Tibial nerve (tissue), 4 donors: ENCODE measurements at regions not wholly inside any gene's neighbourhood (a gene's known extent, or its start where the extent isn't known, plus 50 kb on each side); places are given as distances from the start of the nearest gene placed in this dataset.

Experiments used
- EP300 ChIP-seq, 2 donors: sonication (generic); formaldehyde crosslinking; IDR thresholded peaks; one replicate each; pipeline ENCODE4 v1.6.1; 2017; ENCODE audit warnings: antibody characterized with exemption in 2 of 2, mild to moderate bottlenecking in 1 of 2
- POLR2A ChIP-seq, 2 donors: fragments of 450-650 bp; IDR thresholded peaks; one replicate each; pipeline ENCODE4 v1.6.1; 2017; ENCODE audit warnings: antibody characterized with exemption in 2 of 2, mild to moderate bottlenecking in 2 of 2, moderate library complexity in 2 of 2
- TF ChIP-seq, protein P1 (sequence below), 5 experiments: fragments of 200-600 bp in 3 of 5; fragments of 450-650 bp in 2 of 5; sonication (generic) in 3 of 5; IDR thresholded peaks; one replicate each; pipeline ENCODE4 v1.5.1; 2016 to 2019; ENCODE audit warnings: antibody characterized with exemption in 5 of 5, mild to moderate bottlenecking in 3 of 5, moderate library complexity in 2 of 5

DNA sequence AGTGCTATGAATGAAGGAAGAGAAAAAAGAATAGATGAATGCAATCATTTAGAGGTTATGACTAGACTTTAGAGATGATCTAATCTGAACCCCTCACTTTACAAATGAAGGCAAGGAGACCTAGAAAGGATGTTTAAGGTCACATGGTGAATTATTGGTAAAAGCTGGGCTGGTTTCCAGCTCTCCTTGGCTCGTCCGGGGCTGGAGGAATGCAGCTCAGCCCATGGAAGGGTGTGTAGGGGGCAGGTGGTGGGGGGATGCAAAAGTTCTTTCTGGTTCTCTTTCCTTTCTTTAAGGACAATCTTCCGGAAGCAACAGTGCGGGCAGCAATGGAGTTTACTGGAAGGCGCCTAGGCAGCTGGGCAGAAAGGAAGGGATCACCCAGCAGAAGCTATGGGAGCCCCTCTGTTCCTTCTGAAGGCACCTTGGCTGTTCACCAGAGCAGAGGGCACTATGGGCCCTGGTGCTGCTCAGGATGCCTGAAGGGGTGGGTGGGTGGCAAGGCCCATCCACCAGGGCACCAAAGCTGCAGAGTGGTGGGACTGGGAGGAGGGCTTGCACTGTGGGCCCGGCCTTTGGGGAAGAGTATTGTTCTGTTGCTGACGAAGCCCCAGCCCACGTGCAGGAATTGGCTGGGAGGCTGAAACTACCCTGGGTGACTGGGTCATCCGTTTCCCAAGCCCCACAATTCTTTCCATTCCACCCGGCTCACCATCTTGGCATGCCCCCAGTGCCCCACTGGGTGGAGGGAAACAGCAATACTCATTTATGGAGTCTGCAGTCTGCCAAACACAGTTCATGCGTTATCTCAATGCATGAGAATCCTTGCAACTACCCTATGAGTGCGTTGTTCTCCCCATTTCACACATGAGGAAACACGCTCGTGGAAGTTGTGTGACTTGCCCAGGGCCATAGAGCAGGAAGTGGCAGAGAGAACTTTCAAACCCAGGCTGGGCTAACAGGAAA is 78.2 kb downstream of the IRF2BPL start:
- TF ChIP-seq, protein P1, sequence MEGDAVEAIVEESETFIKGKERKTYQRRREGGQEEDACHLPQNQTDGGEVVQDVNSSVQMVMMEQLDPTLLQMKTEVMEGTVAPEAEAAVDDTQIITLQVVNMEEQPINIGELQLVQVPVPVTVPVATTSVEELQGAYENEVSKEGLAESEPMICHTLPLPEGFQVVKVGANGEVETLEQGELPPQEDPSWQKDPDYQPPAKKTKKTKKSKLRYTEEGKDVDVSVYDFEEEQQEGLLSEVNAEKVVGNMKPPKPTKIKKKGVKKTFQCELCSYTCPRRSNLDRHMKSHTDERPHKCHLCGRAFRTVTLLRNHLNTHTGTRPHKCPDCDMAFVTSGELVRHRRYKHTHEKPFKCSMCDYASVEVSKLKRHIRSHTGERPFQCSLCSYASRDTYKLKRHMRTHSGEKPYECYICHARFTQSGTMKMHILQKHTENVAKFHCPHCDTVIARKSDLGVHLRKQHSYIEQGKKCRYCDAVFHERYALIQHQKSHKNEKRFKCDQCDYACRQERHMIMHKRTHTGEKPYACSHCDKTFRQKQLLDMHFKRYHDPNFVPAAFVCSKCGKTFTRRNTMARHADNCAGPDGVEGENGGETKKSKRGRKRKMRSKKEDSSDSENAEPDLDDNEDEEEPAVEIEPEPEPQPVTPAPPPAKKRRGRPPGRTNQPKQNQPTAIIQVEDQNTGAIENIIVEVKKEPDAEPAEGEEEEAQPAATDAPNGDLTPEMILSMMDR (IDR thresholded peaks at IDR 0.05) = no peak
- TF ChIP-seq POLR2A (IDR thresholded peaks at IDR 0.05) (no peak), EP300 (IDR thresholded peaks at IDR 0.05) (peak in 1 of 2 donors; percentile 20)
